GM18517 (cell line): ENCODE measurements at regions not wholly inside any gene's neighbourhood (a gene's known extent, or its start where the extent isn't known, plus 50 kb on each side); places are given as distances from the start of the nearest gene placed in this dataset.

Source experiments
- ATAC-seq: cut with Tn5 transposase; IDR thresholded peaks from one replicate; pipeline ENCODE4 v1.9.1; 2021; ENCODE audit warnings: mild to moderate bottlenecking, moderate library complexity; ENCODE audit not compliant: unreplicated experiment

DNA sequence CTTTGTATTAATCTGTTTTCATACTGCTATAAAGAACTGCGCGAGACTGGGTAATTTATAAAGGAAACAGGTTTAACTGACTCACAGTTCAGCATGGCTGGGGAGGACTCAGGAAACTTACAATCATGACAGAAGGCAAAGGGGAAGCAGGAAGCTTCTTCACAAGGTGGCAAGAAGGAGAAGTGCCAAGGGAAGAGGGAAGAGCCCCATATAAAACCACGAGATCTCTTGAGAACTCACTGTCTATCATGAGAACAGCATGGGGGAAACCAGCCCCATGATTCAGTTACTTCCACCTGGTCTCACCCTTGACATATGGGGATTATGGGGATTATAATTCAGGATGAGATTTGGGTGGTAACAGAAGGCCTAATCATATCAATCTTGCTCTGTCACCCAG lies 60.9 kb upstream of the CHD1 start:
- no peak for ATAC-seq

GRCh38 chr5:98986587-98986986 lies 57.8 kb upstream of the CHD1 start:
- no peak for ATAC-seq

GRCh38 chr5:98982880-98983279 lies 54.1 kb upstream of the CHD1 start:
- ATAC-seq: no peak
